H1 (cell line): ENCODE measurements at regions not wholly inside any gene's neighbourhood (a gene's known extent, or its start where the extent isn't known, plus 50 kb on each side); places are given as distances from the start of the nearest gene placed in this dataset.

Experiments used
- CTCF ChIA-PET: fragments of 300-600 bp; sonication (Branson Sonifier 250); formaldehyde crosslinking; loops from one replicate; lab custom pipeline; 2021; ENCODE audit not compliant: partially characterized antibody; lab: Charles Lee
- POLR2A ChIA-PET: fragments of 300-600 bp; sonication (Branson Sonifier 250); formaldehyde crosslinking; loops from one replicate; lab custom pipeline; 2021; ENCODE audit warnings: inconsistent platforms; ENCODE audit not compliant: partially characterized antibody; lab: Charles Lee
- DNase-seq, 2 experiments: peaks; one replicate each; pipeline versions ENCODE4 v3.0.0 to v3.0.0-alpha.2; 2010 to 2022; ENCODE audit warnings: low spot score in 2 of 2, low read depth in 1 of 2, mixed read lengths in 1 of 2
- FAIRE-seq: peaks from 2 replicates; lab custom pipeline; 2011; peaks lifted over from hg19 to GRCh38; lab: Jason Lieb, UNC
- H2AFZ ChIP-seq: 2 replicates; pipeline ENCODE4 v1.8.1; 2012; ENCODE audit warnings: low read length, inconsistent platforms
- H2AK5ac ChIP-seq: 2 replicates; pipeline ENCODE4 v1.6.1; 2013; ENCODE audit warnings: low read depth, low read length
- H2BK120ac ChIP-seq: replicated peaks from 2 replicates; pipeline ENCODE3; 2013; ENCODE audit warnings: low read depth, low read length, inconsistent platforms
- H2BK12ac ChIP-seq: 2 replicates; pipeline ENCODE4 v1.6.1; 2013; ENCODE audit warnings: low read depth, low read length
- H2BK15ac ChIP-seq: 2 replicates; pipeline ENCODE4 v1.6.1; 2013; ENCODE audit warnings: low read length
- H2BK20ac ChIP-seq: 2 replicates; pipeline ENCODE4 v1.6.1; 2013; ENCODE audit warnings: low read length
- H2BK5ac ChIP-seq: 2 replicates; pipeline ENCODE4 v1.6.1; 2013; ENCODE audit warnings: low read depth, low read length
- H3K14ac ChIP-seq: 2 replicates; pipeline ENCODE4 v1.6.1; 2013; ENCODE audit warnings: inconsistent platforms; ENCODE audit not compliant: insufficient read length
- H3K18ac ChIP-seq: 2 replicates; pipeline ENCODE4 v1.6.1; 2013; ENCODE audit warnings: low read length; ENCODE audit errors: extremely low read depth
- H3K23ac ChIP-seq: 2 replicates; pipeline ENCODE4 v1.6.1; 2013; ENCODE audit warnings: inconsistent platforms; ENCODE audit not compliant: insufficient read length
- H3K23me2 ChIP-seq: 2 replicates; pipeline ENCODE4 v1.6.1; 2013; ENCODE audit warnings: low read depth, low read length
- H3K27ac ChIP-seq: 2 replicates; pipeline ENCODE4 v1.6.1; 2011; ENCODE audit warnings: low read depth, low read length, inconsistent platforms
- H3K27me3 ChIP-seq, 4 experiments: replicated peaks in 1 of 4; 1 replicate in 1 of 4; 2 replicates in 3 of 4; pipeline versions ENCODE4 v1.6.1 to v1.8.1; 2011 to 2013; ENCODE audit warnings: low read length in 3 of 4, mild to moderate bottlenecking in 3 of 4, inconsistent platforms in 2 of 4, mixed read lengths in 2 of 4, moderate library complexity in 1 of 4; ENCODE audit not compliant: control insufficient read depth in 3 of 4, insufficient read depth in 3 of 4; ENCODE audit errors: extremely low read depth in 1 of 4
- H3K36me3 ChIP-seq, 4 experiments: 2 replicates each; pipeline versions ENCODE4 v1.6.1 to v1.8.1; 2011 to 2013; ENCODE audit warnings: mild to moderate bottlenecking in 4 of 4, low read length in 3 of 4, moderate library complexity in 2 of 4, control low read depth in 1 of 4, inconsistent platforms in 1 of 4; ENCODE audit not compliant: insufficient read depth in 4 of 4, control insufficient read depth in 2 of 4
- H3K4ac ChIP-seq: replicated peaks from 2 replicates; pipeline ENCODE3; 2013; ENCODE audit warnings: low read length, low read depth, mixed read lengths, inconsistent platforms; ENCODE audit not compliant: insufficient read length
- H3K4me1 ChIP-seq, 4 experiments: replicated peaks in 1 of 4; 1 replicate in 1 of 4; 2 replicates in 3 of 4; pipeline versions ENCODE4 v1.6.1 to v1.8.1; 2011 to 2013; ENCODE audit warnings: low read length in 3 of 4, inconsistent platforms in 2 of 4, mixed read lengths in 1 of 4; ENCODE audit not compliant: insufficient read depth in 4 of 4, control insufficient read depth in 3 of 4
- H3K4me2 ChIP-seq, 2 experiments: 2 replicates each; pipeline versions ENCODE4 v1.6.1 to v1.8.1; 2011 to 2013; ENCODE audit warnings: low read depth in 2 of 2, low read length in 2 of 2, control low read depth in 1 of 2, inconsistent platforms in 1 of 2, mild to moderate bottlenecking in 1 of 2; ENCODE audit not compliant: insufficient read depth in 1 of 2
- H3K4me3 ChIP-seq, 4 experiments: fragments of 200-600, 300-600 bp in 1 of 4; sonication (generic), shearing (Covaris generic), sonication (Bioruptor Twin) in 1 of 4; 2 replicates each; pipeline versions ENCODE4 v1.5.1 to v1.8.1; 2011 to 2016; ENCODE audit warnings: low read length in 4 of 4, low read depth in 3 of 4, control low read depth in 2 of 4, inconsistent platforms in 2 of 4, mild to moderate bottlenecking in 2 of 4, mixed read lengths in 1 of 4, moderate library complexity in 1 of 4; ENCODE audit not compliant: insufficient read depth in 2 of 4; ENCODE audit errors: extremely low read depth in 1 of 4
- H3K56ac ChIP-seq: replicated peaks from 2 replicates; pipeline ENCODE3; 2013; ENCODE audit warnings: low read depth, mild to moderate bottlenecking, mixed read lengths, low read length, inconsistent platforms; ENCODE audit not compliant: insufficient read length
- H3K79me1 ChIP-seq: 2 replicates; pipeline ENCODE4 v1.6.1; 2013; ENCODE audit warnings: low read depth, low read length, control low read depth
- H3K79me2 ChIP-seq, 2 experiments: 2 replicates each; pipeline versions ENCODE4 v1.6.1 to v1.8.1; 2012 to 2013; ENCODE audit warnings: low read length in 2 of 2, mild to moderate bottlenecking in 2 of 2, inconsistent platforms in 1 of 2; ENCODE audit not compliant: insufficient read depth in 2 of 2, control insufficient read depth in 1 of 2
- H3K9ac ChIP-seq, 4 experiments: replicated peaks in 1 of 4; 1 replicate in 1 of 4; 2 replicates in 3 of 4; pipeline versions ENCODE4 v1.6.1 to v1.8.1; 2011 to 2013; ENCODE audit warnings: low read depth in 3 of 4, low read length in 3 of 4, control low read depth in 2 of 4, mild to moderate bottlenecking in 2 of 4, moderate library complexity in 2 of 4, inconsistent platforms in 1 of 4; ENCODE audit errors: extremely low read depth in 1 of 4
- H3K9me3 ChIP-seq, 2 experiments: 2 replicates each; pipeline versions ENCODE4 v1.6.1 to v1.8.1; 2012 to 2013; ENCODE audit warnings: mild to moderate bottlenecking in 2 of 2, moderate library complexity in 2 of 2, control low read depth in 1 of 2, inconsistent platforms in 1 of 2, low read depth in 1 of 2, low read length in 1 of 2, mixed read lengths in 1 of 2; ENCODE audit not compliant: insufficient read depth in 2 of 2
- H4K20me1 ChIP-seq, 2 experiments: replicated peaks in 1 of 2; 2 replicates each; pipeline versions ENCODE3 to v1.8.1; 2011 to 2013; ENCODE audit warnings: inconsistent platforms in 2 of 2, low read length in 2 of 2, mild to moderate bottlenecking in 1 of 2; ENCODE audit not compliant: insufficient read depth in 2 of 2, control insufficient read depth in 1 of 2
- H4K5ac ChIP-seq: 2 replicates; pipeline ENCODE4 v1.6.1; 2013; ENCODE audit warnings: low read length, low read depth, mixed read lengths, inconsistent platforms; ENCODE audit not compliant: insufficient read length
- H4K8ac ChIP-seq: 2 replicates; pipeline ENCODE4 v1.8.0; 2013; ENCODE audit warnings: mild to moderate bottlenecking, moderate library complexity, low read length, inconsistent platforms; ENCODE audit not compliant: insufficient read depth; ENCODE audit errors: extremely low read depth
- H4K91ac ChIP-seq: replicated peaks from 2 replicates; pipeline ENCODE3; 2013; ENCODE audit warnings: low read length, mixed read lengths, inconsistent platforms; ENCODE audit not compliant: insufficient read length
- ASH2L ChIP-seq: fragments of 200-600, 300-600 bp; sonication (generic); IDR thresholded peaks from one replicate; pipeline ENCODE4 v1.7.1; 2017; ENCODE audit warnings: low read length
- GTF2F1 ChIP-seq: IDR thresholded peaks from 2 replicates; pipeline ENCODE4 v1.6.1; 2012; ENCODE audit warnings: low read depth, low read length, improper control_type of control experiment, borderline replicate concordance
- HDAC6 ChIP-seq: IDR thresholded peaks from one replicate; pipeline ENCODE4 v1.7.1; 2012; ENCODE audit warnings: low read depth, mild to moderate bottlenecking, inconsistent platforms, low read length, moderate library complexity
- JUN ChIP-seq: IDR thresholded peaks from 2 replicates; pipeline ENCODE4 v1.6.1; 2011; ENCODE audit warnings: low read depth, mild to moderate bottlenecking, improper control_type of control experiment, low read length
- KDM4A ChIP-seq: IDR thresholded peaks from one replicate; pipeline ENCODE4 v1.7.1; 2012; ENCODE audit warnings: low read depth, mild to moderate bottlenecking, moderate library complexity, low read length, inconsistent platforms; ENCODE audit not compliant: severe bottlenecking
- PHF8 ChIP-seq: fragments of 200-600 bp; sonication (generic); conservative IDR thresholded peaks from 2 replicates; pipeline ENCODE4 v1.7.1; 2012; ENCODE audit warnings: low read depth, mild to moderate bottlenecking, inconsistent platforms, low read length, moderate library complexity
- SUZ12 ChIP-seq: fragments of 200-600 bp; sonication (generic); IDR thresholded peaks from 2 replicates; pipeline ENCODE4 v1.6.1; 2012; ENCODE audit warnings: mild to moderate bottlenecking, inconsistent platforms, low read length, moderate library complexity, mixed read lengths
- WGBS, 2 experiments: shearing (Covaris generic) in 1 of 2; methylation state at CpG; one replicate each; pipeline versions ENCODE4 v1.1.6 to v1.1.7; 2013 to 2015; ENCODE audit warnings: low lambda C conversion rate in 2 of 2, mixed read lengths in 2 of 2, inconsistent platforms in 1 of 2, low coverage in 1 of 2, missing lambda C conversion rate in 1 of 2; ENCODE audit not compliant: insufficient replicate concordance in 2 of 2, insufficient coverage in 1 of 2, insufficient read length in 1 of 2; ENCODE audit errors: extremely low coverage in 1 of 2, missing lambda C conversion rate in 1 of 2; 5-methylcytosine and 5-hydroxymethylcytosine counted together
- TF ChIP-seq, protein P1 (sequence below): IDR thresholded peaks from 2 replicates; pipeline ENCODE4 v1.6.1; 2011; ENCODE audit warnings: low read length, improper control_type of control experiment
- TF ChIP-seq, protein P2 (sequence below), 3 experiments: IDR thresholded peaks; 1 replicate in 2 of 3; 2 replicates in 1 of 3; pipeline versions ENCODE4 v1.5.1 to v1.6.1; 2011; ENCODE audit warnings: low read length in 3 of 3, mild to moderate bottlenecking in 3 of 3, inconsistent platforms in 2 of 3, low read depth in 1 of 3, moderate library complexity in 1 of 3; ENCODE audit not compliant: insufficient read depth in 1 of 3; ENCODE audit errors: control extremely low read depth in 1 of 3

DNA sequence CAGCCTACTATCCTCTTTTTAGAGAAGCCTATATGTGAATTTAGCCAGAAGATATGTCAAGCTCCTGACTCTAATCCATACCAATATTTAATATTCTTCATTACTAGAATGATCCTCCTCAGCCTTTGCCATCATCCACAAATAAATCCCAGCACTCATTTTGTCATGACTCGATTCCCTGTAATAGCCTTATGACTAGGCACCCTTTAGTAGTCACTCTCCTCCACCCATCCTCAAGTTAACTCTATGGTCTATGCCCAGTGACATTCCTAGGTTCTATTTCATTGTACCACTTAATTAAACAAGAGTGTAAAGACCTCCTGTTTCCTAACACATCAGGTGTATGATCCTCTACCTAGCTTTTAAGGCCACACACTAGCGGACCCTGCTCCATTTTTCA is 450.4 kb upstream of the CITED2 start:
- no peak overlapping the region for H3K4ac ChIP-seq
- H4K91ac ChIP-seq, result no peak overlapping the region
- H3K18ac ChIP-seq, result no peak overlapping the region
- ChIA-PET CTCF (interaction anchor here (1.0 to 1.3 kb wide), 2 partner anchors 21 to 30 kb away, joined by 3 to 4 read pairs; no protein-coding TSS in a partner anchor), POLR2A (interaction anchor here (1.1 kb wide), 1 partner anchor 450 kb away, joined by 4 read pairs; the partner anchor contains the start of gene CITED2)
- DNase-seq, result no peak
- H3K4me1 ChIP-seq, result no peaks in the 10 kb centered on the region
- H4K20me1 ChIP-seq, result no peaks in the 10 kb centered on the region
- H2AK5ac ChIP-seq, result no peak overlapping the region
- no peak for FAIRE-seq
- H3K4me2 ChIP-seq, result no peak overlapping the region
- H2BK120ac ChIP-seq, result no peak overlapping the region
- no peak overlapping the region for H2AFZ ChIP-seq
- H3K14ac ChIP-seq, result no peak overlapping the region
- no peak overlapping the region for H3K23ac ChIP-seq
- WGBS, 2 experiments, result 90% methylated on average over 2 of the region's 2 CpGs; no CpG with 5 or more reads in 1 of the 2 experiments
- no peaks in the 10 kb centered on the region for H3K36me3 ChIP-seq
- no peaks in the 10 kb centered on the region for H3K27me3 ChIP-seq
- no peak overlapping the region for H2BK5ac ChIP-seq
- H3K23me2 ChIP-seq, result no peaks in the 10 kb centered on the region
- no peaks in the 10 kb centered on the region for H3K9me3 ChIP-seq
- H3K4me3 ChIP-seq, result no peak overlapping the region
- no peak overlapping the region for H4K5ac ChIP-seq
- no peak overlapping the region for H4K8ac ChIP-seq
- TF ChIP-seq ASH2L (no peak), HDAC6 (no peak), PHF8 (no peak), SUZ12 (no peak), JUN (no peak), KDM4A (no peak), GTF2F1 (no peak)
- TF ChIP-seq, protein P1, sequence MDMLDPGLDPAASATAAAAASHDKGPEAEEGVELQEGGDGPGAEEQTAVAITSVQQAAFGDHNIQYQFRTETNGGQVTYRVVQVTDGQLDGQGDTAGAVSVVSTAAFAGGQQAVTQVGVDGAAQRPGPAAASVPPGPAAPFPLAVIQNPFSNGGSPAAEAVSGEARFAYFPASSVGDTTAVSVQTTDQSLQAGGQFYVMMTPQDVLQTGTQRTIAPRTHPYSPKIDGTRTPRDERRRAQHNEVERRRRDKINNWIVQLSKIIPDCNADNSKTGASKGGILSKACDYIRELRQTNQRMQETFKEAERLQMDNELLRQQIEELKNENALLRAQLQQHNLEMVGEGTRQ, result no peak
- TF ChIP-seq, protein P2, sequence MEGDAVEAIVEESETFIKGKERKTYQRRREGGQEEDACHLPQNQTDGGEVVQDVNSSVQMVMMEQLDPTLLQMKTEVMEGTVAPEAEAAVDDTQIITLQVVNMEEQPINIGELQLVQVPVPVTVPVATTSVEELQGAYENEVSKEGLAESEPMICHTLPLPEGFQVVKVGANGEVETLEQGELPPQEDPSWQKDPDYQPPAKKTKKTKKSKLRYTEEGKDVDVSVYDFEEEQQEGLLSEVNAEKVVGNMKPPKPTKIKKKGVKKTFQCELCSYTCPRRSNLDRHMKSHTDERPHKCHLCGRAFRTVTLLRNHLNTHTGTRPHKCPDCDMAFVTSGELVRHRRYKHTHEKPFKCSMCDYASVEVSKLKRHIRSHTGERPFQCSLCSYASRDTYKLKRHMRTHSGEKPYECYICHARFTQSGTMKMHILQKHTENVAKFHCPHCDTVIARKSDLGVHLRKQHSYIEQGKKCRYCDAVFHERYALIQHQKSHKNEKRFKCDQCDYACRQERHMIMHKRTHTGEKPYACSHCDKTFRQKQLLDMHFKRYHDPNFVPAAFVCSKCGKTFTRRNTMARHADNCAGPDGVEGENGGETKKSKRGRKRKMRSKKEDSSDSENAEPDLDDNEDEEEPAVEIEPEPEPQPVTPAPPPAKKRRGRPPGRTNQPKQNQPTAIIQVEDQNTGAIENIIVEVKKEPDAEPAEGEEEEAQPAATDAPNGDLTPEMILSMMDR (IDR thresholded peaks at IDR 0.05; ENCODE audit: control extremely low read depth in 1 of 3, insufficient read depth in 1 of 3, low read depth in 1 of 3, low read length in 3 of 3), result no peak
- H3K9ac ChIP-seq, result no peak overlapping the region
- H3K79me1 ChIP-seq, result no peaks in the 10 kb centered on the region
- no peak overlapping the region for H3K56ac ChIP-seq
- no peak overlapping the region for H2BK12ac ChIP-seq
- no peak overlapping the region for H3K27ac ChIP-seq
- no peaks in the 10 kb centered on the region for H3K79me2 ChIP-seq
- H2BK15ac ChIP-seq, result no peak overlapping the region
- no peak overlapping the region for H2BK20ac ChIP-seq
